D721Med (cell line): ENCODE measurements at regions not wholly inside any gene's neighbourhood (a gene's known extent, or its start where the extent isn't known, plus 50 kb on each side); places are given as distances from the start of the nearest gene placed in this dataset.
"Not testable (repeated sequence)": the region's sequence is repeated elsewhere in the genome, so short reads cannot be mapped to it uniquely, and the experiment has no call there.

Experiments
- DNase-seq: peaks from one replicate; pipeline ENCODE4 v3.0.0; 2011; ENCODE audit warnings: low spot score; ENCODE audit not compliant: insufficient read length
- FAIRE-seq: peaks from 2 replicates; lab custom pipeline; 2011; peaks lifted over from hg19 to GRCh38; lab: Jason Lieb, UNC
- CTCF ChIP-seq: IDR thresholded peaks from 2 replicates; pipeline ENCODE4 v1.5.1; 2012; ENCODE audit warnings: mild to moderate bottlenecking, control low read depth; ENCODE audit not compliant: insufficient read depth; ENCODE audit errors: missing control alignments

- TF ChIP-seq CTCF = no peak
- DNase-seq (no peak), FAIRE-seq (no peak)
Observed at GRCh38 chr6:27023664-27024063, 223.8 kb upstream of the PRSS16 start.

- FAIRE-seq (no peak), DNase-seq (no peak)
- TF ChIP-seq CTCF = no peak
Observed at GRCh38 chr6:27025351-27025750, 222.2 kb upstream of the PRSS16 start.

- FAIRE-seq (no peak), DNase-seq (no peak)
- no peak for TF ChIP-seq CTCF
Observed at GRCh38 chr6:27026361-27026760, 221.1 kb upstream of the PRSS16 start.

GRCh38 chr6:27031302-27031701 is 216.2 kb upstream of the PRSS16 start:
- DNase-seq (no peak), FAIRE-seq (no peak)
- no peak for TF ChIP-seq CTCF

- no peak for DNase-seq
- FAIRE-seq = no peak
- TF ChIP-seq CTCF = no peak
Observed at GRCh38 chr6:27038498-27038897, 209.0 kb upstream of the PRSS16 start.

- no peak for TF ChIP-seq CTCF
- no peak for FAIRE-seq
- no peak for DNase-seq
Observed at GRCh38 chr6:27040244-27041042, 207.1 kb upstream of the PRSS16 start.

- peak; percentile 75 for FAIRE-seq
- no peak for TF ChIP-seq CTCF
- DNase-seq = no peak
Observed at GRCh38 chr6:27043244-27043643, 204.3 kb upstream of the PRSS16 start.

GRCh38 chr6:27045131-27045530 is 202.4 kb upstream of the PRSS16 start:
- FAIRE-seq = not testable (repeated sequence)

GRCh38 chr6:27047725-27048124 is 199.8 kb upstream of the PRSS16 start:
- FAIRE-seq, DNase-seq: not testable (repeated sequence)

More at GRCh38 chr6:27045131-27045530, 202.4 kb upstream of the PRSS16 start:
- DNase-seq = not testable (repeated sequence)
